GM21825 (cell line): ENCODE measurements at regions not wholly inside any gene's neighbourhood (a gene's known extent, or its start where the extent isn't known, plus 50 kb on each side); places are given as distances from the start of the nearest gene placed in this dataset.
"Not testable (repeated sequence)": the region's sequence is repeated elsewhere in the genome, so short reads cannot be mapped to it uniquely, and the experiment has no call there.

Experiments
- ATAC-seq: cut with Tn5 transposase; IDR thresholded peaks from one replicate; pipeline ENCODE4 v1.9.1; 2021; ENCODE audit warnings: mild to moderate bottlenecking, moderate library complexity; ENCODE audit not compliant: unreplicated experiment

GRCh38 chr12:23236066-23236780 is 611.3 kb downstream of the ETNK1 start:
- no peak for ATAC-seq

DNA sequence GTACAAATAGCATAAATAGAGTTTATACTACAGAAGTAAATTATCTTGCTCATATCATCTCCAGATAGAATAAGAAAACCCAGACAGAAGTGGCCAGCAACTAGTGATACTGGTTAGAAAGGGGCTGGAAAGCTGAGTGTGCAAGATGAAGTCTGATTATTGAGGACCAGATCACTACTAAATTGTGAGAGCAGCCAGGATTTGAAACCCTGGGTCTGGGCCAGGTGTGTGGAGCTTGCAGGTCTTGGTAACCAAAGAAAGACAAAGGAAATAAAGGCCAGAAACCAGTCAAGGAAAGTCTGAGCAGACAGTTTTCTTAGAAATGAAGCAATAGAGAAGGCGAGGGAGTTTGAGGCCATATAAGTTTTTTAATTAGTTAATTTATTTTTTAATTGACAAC is 611.8 kb downstream of the ETNK1 start:
- no peak for ATAC-seq

GRCh38 chr12:23238190-23238589 is 613.2 kb downstream of the ETNK1 start:
- ATAC-seq = no peak

- no peak for ATAC-seq
Measured at GRCh38 chr12:23238957-23239356, 614.0 kb downstream of the ETNK1 start.

DNA sequence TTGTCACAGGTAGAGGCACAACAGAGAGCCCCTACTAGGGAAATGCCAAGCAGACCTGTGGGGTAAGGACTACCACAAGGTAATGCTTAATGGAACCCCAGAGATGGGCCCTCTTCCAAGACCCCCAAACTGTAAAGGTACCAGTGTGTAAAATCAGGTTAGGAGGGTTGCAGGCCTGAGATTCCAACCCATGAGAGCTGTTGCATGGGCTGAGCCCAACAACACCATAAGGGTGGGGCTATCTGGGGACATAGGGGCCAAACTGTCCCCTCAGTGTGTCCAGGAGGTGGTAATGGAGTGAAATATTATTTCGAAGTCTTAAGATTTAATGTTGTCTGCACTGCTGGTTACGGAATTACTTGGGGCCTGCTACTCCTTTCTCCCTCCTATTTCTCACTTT is 620.2 kb downstream of the ETNK1 start:
- ATAC-seq = no peak

DNA sequence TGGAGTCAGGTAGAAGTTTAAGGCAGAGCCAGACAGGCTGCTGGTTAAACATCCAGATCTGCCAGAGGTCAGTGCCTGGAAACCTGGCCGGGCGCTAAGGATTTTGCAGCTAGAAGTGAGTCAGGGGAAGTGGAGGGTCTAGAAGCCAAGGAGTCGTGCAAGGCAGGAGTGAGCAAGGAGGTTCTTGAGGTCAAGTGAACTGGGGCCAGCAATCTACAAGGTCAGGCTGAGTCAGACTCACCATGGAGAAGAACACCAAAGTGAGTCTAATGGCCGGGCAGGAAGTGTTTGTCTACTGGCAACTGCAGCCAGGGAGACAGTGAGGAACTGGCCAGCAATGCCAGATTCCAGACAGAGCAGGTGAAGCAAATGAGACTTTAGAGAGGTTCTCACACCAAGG is 628.2 kb downstream of the ETNK1 start:
- no peak for ATAC-seq

- not testable (repeated sequence) for ATAC-seq
Measured at GRCh38 chr12:23253910-23254309, 628.9 kb downstream of the ETNK1 start.

- no peak for ATAC-seq
Measured at GRCh38 chr12:23259558-23259957, 634.6 kb downstream of the ETNK1 start.

DNA sequence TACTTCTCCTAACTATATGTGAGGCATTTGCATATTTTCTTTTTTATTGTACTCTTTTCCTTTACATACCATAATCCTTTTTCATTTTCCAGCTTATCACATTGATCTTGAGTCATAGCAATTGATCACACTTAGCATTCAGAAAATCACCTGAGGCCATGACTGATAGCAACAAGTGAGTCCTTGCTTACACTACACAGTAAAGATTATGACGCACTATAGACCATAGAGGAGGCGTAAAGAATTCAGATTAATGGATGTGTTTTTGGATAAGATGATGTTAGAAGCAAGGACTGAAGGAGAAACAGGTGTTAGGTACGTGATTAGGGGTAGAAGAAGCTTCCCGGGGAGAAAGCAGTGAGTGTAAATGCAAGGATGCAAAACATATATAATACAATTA is 637.7 kb downstream of the ETNK1 start:
- ATAC-seq = no peak

DNA sequence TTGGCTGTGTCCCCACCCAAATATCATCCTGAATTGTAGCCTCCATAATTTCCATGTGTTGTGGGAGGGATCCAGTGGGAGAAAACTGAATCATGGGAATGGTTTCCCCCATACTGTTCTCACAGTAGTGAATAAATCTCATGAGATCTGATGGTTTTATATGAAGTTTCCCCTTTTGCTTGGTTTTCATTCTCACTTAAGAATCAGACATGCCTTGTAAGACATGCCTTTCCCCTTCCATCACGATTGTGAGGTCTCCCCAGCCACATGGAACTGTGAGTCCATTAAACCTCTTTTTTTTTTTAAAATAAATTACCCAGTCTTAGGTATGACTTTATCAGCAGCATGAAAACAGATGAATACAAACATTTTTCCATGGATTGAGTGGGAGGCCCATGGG is 652.9 kb downstream of the ETNK1 start:
- no peak for ATAC-seq

DNA sequence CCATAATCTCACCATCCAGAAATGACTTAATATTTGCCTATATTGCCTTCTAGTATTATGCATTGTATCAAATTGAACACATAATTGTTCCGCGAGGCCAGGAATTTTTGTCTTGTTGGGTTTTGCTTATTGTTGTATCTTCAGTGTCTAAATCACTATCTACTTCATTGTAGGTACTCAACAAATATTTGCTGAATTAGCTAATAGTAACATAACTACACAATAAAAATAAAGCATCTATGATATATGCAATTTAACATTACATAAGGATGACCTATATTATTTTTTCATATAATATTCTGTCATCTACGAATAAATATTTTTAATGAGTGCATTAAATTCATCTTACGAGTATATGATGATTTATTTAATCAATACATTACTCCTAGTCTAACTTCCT is 656.3 kb downstream of the ETNK1 start:
- no peak for ATAC-seq

DNA sequence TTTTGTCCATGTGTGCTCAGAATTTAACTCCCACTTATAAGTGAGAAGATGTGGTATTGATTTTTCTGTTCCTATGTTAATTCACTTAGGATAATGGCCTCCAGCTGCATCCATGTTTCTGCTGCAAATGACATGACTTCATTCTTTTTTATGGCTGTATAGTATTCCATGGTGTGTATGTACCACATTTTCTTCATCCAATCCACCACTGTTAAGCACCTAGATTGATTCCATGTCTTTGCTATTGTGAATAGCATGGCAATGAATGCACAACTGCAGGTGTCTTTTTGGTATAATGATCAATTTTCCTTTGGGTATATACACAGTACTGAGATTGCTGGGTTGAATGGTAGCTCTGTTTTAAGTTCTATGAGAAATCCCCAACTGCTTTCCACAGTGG is 657.7 kb downstream of the ETNK1 start:
- ATAC-seq = no peak

DNA sequence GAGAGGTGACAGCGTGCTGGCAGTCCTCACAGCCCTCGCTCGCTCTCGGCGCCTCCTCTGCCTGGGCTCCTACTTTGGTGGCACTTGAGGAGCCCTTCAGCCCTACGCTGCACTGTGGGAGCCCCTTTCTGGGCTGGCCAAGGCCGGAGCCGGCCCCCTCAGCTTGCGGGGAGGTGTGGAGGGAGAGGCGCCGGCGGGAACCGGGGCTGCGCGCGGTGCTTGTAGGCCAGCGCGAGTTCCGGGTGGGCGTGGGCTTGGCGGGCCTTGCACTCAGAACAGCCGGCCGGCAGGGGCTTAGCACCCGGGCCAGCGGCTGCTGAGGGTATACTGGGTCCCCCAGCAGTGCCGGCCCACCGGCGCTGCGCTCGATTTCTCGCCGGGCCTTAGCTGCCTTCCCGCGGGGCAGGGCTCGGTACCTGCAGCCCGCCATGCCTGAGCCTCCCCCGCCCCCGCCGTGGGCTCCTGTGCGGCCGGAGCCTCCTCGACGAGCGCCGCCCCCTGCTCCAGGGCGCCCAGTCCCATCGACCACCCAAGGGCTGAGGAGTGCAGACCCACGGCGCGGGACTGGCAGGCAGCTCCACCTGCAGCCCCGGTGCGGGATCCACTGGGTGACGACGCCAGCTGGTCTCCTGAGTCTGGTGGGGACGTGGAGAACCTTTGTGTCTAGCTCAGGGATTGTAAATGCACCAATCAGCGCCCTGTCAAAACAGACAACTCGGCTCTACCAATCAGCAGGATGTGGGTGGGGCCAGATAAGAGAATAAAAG is 661.0 kb downstream of the ETNK1 start:
- ATAC-seq = not testable (repeated sequence)

GRCh38 chr12:23290627-23291330 is 658.7 kb downstream of the SOX5 start:
- no peak for ATAC-seq

DNA sequence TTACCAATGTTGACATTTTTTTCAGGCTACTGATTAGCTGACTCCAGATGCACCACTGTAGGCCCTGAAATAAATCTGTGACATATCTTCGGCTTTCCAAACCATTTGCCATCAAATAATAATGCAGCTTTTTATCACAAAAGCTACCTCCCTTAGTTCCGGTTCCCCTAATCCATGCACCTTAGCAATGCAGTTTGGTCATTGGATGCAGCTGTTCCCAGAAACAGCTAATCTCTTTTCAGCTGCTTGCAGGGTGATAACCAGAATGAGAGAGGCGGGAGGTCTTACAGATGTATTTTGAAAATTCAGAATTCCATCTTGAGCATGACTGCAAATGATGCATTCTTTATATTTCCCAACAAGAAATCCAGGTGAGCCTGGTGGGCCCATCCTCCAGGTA is 646.2 kb downstream of the SOX5 start:
- ATAC-seq = no peak

DNA sequence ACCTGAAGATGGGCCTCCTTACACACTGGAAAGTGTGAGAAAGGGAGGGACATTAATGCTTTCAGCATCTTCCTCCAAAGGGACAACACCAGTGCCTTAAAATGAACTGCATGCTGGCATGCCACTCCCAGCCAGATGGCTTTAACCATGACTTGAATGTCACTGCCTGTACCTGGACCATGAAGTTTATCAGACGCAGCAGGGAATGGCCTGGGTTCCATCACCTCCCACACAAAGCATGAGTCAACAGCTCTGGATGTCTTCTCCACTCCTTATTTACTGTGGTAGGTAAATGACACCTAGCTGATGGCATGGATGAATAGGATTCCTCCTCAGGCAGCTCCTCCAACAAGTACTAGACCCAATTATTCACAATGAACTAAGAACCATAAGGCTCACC is 645.6 kb downstream of the SOX5 start:
- ATAC-seq = no peak

DNA sequence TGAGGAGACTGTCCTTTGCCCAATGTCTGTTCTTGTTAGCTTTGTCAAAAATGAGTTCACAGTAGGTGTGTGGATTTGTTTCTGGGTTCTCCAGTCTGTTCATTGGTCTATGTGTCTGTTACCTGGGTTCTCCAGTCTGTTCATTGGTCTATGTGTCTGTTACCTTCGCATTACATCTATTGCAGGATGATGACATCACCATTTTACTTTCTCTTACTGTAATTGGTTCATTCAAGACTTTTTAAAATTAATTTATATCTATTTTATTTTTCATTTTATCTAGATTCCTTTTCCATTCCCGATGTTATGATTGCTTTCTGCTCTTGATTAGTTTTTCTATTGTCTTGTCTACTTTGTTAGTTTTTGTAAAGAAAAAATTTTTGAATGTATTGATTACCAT is 615.5 kb downstream of the SOX5 start:
- no peak for ATAC-seq

- ATAC-seq = no peak
Measured at GRCh38 chr12:23335593-23335992, 613.9 kb downstream of the SOX5 start.

GRCh38 chr12:23337213-23337612 is 612.3 kb downstream of the SOX5 start:
- no peak for ATAC-seq

DNA sequence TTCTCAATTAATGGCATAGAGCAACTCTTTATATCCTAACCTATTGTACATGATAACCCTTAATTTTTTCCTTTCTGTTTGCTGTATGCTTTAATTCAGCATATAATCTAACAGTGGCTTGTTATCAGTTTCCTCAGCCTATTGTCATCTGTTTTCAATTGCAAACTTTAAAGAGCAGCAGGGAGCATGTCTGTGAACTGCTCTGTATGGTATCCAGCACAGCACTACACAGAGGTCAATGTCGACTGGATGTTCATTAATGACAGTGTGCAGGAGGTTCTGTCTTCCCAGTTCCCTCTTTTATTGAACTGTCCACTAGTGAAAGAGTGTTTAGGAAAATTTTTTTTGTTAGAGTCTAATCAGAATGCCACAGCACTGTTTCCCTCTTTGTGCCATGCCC is 609.1 kb downstream of the SOX5 start:
- no peak for ATAC-seq

DNA sequence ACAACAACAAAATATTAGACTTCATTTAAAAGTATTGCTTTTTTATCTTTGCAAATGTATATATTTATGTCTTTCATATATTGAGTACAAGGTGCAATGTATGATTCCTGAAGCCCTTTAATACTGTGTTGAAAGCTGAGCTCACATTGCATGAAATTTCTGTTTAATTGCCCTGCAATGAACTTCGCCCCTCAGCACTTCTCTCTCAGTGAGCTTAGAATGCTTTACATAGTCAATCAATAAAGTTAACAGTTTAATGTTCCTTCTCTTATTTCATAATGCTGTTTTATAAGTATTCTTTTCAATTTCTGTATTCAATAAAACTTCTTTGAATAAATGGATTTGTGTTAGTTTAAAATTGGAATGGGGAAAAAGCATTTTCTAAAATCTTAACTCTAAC is 607.1 kb downstream of the SOX5 start:
- ATAC-seq = no peak

- no peak for ATAC-seq
Measured at GRCh38 chr12:23349564-23349963, 599.9 kb downstream of the SOX5 start.
